GM12875 (cell line): ENCODE measurements at regions not wholly inside any gene's neighbourhood (a gene's known extent, or its start where the extent isn't known, plus 50 kb on each side); places are given as distances from the start of the nearest gene placed in this dataset.

ENCODE experiments used
- H3K4me3 ChIP-seq: one replicate; pipeline ENCODE4 v1.5.1; 2011; ENCODE audit warnings: low read depth, low read length, control low read depth
- CTCF ChIP-seq: IDR thresholded peaks from 2 replicates; pipeline ENCODE4 v1.5.1; 2011; ENCODE audit warnings: low read depth, mild to moderate bottlenecking, control low read depth, inconsistent platforms, low read length, moderate library complexity, borderline replicate concordance; ENCODE audit not compliant: insufficient read depth

GRCh38 chr2:117126656-117127055 is 687.8 kb upstream of the DDX18 start:
- no peak for TF ChIP-seq CTCF
- no peak overlapping the region for H3K4me3 ChIP-seq

GRCh38 chr2:117127680-117128079 is 686.8 kb upstream of the DDX18 start:
- TF ChIP-seq CTCF, result no peak

GRCh38 chr2:117128461-117128860 is 686.0 kb upstream of the DDX18 start:
- no peak for TF ChIP-seq CTCF
- no peak overlapping the region for H3K4me3 ChIP-seq

More at GRCh38 chr2:117127680-117128079, 686.8 kb upstream of the DDX18 start:
- H3K4me3 ChIP-seq, result no peak overlapping the region

- no peak for TF ChIP-seq CTCF
- no peak overlapping the region for H3K4me3 ChIP-seq
Observed at GRCh38 chr2:117137371-117137770, 677.1 kb upstream of the DDX18 start.

GRCh38 chr2:117169036-117169765 is 645.3 kb upstream of the DDX18 start:
- H3K4me3 ChIP-seq, result no peak overlapping the region
- TF ChIP-seq CTCF, result no peak

GRCh38 chr2:117170897-117171296 is 643.6 kb upstream of the DDX18 start:
- no peak for TF ChIP-seq CTCF
- no peak overlapping the region for H3K4me3 ChIP-seq

GRCh38 chr2:117179405-117179804 is 635.1 kb upstream of the DDX18 start:
- H3K4me3 ChIP-seq, result no peak overlapping the region
- TF ChIP-seq CTCF, result no peak
